ENCODE measurements at regions not wholly inside any gene's neighbourhood (a gene's known extent, or its start where the extent isn't known, plus 50 kb on each side); places are given as distances from the start of the nearest gene placed in this dataset.

DNA sequence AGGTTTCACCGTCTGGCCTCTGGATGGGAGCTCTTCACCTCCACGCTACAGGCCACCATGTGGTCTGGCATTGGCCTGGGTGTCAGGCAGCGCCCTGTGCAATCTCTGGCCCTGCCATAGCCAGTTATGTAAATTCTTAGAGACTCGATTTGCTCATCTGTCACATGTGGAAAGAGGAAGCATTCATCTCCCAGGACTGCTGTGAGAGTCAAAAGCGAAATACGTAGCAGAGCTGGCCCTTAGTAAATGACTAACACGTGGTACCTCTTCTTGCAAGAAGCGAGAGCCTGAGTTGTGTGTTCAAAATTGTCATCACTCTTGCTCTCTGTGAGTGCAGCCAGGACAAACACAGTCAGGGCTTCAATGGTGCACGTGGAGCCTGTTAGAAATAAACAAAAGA, 159.0 kb upstream of the BACE2 start:
- TF ChIP-seq, protein P1, sequence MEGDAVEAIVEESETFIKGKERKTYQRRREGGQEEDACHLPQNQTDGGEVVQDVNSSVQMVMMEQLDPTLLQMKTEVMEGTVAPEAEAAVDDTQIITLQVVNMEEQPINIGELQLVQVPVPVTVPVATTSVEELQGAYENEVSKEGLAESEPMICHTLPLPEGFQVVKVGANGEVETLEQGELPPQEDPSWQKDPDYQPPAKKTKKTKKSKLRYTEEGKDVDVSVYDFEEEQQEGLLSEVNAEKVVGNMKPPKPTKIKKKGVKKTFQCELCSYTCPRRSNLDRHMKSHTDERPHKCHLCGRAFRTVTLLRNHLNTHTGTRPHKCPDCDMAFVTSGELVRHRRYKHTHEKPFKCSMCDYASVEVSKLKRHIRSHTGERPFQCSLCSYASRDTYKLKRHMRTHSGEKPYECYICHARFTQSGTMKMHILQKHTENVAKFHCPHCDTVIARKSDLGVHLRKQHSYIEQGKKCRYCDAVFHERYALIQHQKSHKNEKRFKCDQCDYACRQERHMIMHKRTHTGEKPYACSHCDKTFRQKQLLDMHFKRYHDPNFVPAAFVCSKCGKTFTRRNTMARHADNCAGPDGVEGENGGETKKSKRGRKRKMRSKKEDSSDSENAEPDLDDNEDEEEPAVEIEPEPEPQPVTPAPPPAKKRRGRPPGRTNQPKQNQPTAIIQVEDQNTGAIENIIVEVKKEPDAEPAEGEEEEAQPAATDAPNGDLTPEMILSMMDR (IDR thresholded peaks at IDR 0.05): no peak
- H3K9me3 ChIP-seq: no peaks in the 10 kb centered on the region
- no peaks in the 10 kb centered on the region for H3K36me3 ChIP-seq
- no peak overlapping the region for H3K4me3 ChIP-seq
- intact Hi-C loops (cut with DNase I; ENCODE audit: low total_unique reads): no loop called here
- no peak for DNase-seq
- H3K27me3 ChIP-seq: peaks cover 0 to 16% of the 10 kb centered on the region in 2 donors
- H3K27ac ChIP-seq: no peak overlapping the region
- H3K4me1 ChIP-seq: no peaks in the 10 kb centered on the region

DNA sequence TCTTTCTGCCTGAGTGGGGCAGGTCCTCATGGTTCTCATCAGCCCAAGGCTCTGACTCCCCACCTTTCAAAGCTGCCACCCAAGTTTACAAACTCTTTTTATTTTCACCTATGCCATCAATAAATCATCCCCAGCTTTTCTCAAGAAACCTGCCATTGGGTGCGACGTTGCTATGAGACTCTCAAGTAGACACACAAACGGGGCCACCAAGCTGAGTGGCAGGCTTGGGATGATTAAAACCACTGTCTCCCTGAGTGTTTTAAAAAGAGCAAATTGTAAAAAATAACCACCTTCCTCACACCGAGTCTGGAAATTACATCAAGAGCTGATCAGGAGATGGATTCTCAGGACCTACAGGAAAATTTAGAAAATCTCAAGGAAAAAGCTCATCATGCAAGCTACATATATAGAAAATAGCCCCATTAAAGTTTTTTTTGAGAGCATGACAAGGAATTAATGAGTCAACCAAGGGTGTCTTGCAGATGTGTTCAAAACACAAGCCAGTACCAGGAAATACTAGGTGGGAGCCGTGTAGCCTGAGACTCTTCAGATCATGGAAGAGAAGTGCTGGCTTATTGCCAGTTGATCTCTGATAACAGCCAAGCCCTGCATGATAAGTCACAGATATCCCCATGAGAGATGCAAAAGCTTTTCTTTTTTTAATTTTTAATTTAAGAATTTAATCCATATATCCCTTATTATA, 158.4 kb upstream of the BACE2 start:
- no peak for DNase-seq
- Histone ChIP-seq H3K27ac (no peak overlapping the region), H3K36me3 (no peaks in the 10 kb centered on the region), H3K4me3 (no peak overlapping the region), H3K9me3 (no peaks in the 10 kb centered on the region), H3K4me1 (no peaks in the 10 kb centered on the region), H3K27me3 (peaks cover 0 to 16% of the 10 kb centered on the region in 2 donors)
- intact Hi-C loops (cut with DNase I; ENCODE audit: low total_unique reads): no loop called here
- TF ChIP-seq, protein P1 (IDR thresholded peaks at IDR 0.05): no peak

DNA sequence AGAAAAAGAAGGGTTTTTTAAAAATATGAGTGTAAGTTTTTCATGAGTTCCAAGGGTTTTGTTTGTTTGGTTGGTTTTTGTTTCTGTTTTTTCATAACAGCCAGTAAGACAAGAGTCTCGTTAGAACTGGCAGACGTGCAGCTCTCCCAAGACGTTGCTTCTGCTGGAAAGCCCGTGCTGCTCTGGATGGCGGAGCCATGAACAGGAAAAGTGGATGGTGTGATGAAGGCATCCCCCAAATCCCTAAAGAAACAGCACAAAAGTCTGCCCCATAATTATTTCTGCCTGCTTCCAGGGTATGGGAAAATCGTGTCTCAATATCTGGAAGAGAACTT, 157.9 kb upstream of the BACE2 start:
- Histone ChIP-seq H3K27ac (no peak overlapping the region), H3K4me3 (no peak overlapping the region), H3K27me3 (peaks cover 0 to 16% of the 10 kb centered on the region in 2 donors), H3K36me3 (no peaks in the 10 kb centered on the region), H3K4me1 (no peaks in the 10 kb centered on the region), H3K9me3 (no peaks in the 10 kb centered on the region)
- TF ChIP-seq, protein P1 (IDR thresholded peaks at IDR 0.05): no peak
- intact Hi-C loops (cut with DNase I; ENCODE audit: low total_unique reads): no loop called here
- no peak for DNase-seq

DNA sequence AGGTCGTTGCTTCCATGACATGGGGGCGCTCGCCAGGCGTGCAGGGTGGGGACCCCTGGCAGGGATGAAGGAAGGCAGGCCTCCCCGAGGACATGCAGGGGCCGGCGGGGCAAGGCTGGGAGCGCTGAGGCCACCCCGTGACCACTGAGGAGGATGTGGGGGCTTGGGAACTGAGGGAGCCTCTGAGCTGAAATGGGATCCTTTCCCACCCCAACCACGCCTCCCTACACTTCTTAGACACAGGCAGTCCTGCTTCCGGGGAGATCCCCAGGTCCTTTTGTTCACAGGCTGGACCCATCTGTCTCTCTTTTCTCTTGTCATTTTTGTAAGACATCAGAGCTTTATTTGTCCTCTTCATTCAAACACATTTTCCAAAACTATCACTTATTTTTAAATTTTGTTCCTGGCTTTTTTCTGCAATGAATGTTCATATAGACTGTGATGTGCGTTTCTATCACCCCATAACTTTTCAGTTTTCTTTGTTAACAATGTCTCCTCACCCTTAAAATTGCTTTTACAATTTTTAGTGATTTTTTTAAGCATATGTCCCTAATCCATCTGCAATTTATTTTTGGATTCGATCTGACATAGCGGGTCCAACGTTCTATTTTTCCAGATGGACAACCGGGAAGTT, 156.7 kb upstream of the BACE2 start:
- TF ChIP-seq, protein P1 (IDR thresholded peaks at IDR 0.05): no peak
- intact Hi-C loops (cut with DNase I; ENCODE audit: low total_unique reads): no loop called here
- no peak for DNase-seq

DNA sequence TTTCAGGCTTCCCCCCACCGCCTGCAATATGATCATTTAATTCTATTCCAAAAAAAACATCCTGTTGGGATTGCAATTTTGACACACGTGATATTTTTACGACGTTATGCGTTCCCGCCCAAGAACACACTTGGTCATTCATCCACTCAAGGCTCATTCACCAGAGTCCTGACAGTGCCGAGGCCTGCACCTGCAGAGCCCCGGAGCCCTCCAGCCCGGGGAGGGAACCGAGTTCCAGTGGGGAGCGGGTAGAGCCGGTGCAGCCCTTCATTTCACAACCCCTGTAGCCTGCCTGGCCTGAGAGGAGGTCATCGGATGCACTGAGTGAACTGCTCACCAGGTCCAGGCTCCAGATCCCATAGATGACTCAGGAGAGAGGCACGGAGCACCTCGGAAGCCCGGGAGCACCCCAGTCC, 156.0 kb upstream of the BACE2 start:
- Histone ChIP-seq H3K9me3 (no peaks in the 10 kb centered on the region), H3K27ac (no peak overlapping the region), H3K27me3 (peaks cover 0 to 16% of the 10 kb centered on the region in 2 donors), H3K36me3 (no peaks in the 10 kb centered on the region), H3K4me1 (no peaks in the 10 kb centered on the region), H3K4me3 (no peak overlapping the region)
- intact Hi-C loops (cut with DNase I; ENCODE audit: low total_unique reads): no loop called here
- TF ChIP-seq, protein P1 (IDR thresholded peaks at IDR 0.05): no peak
- no peak for DNase-seq

More for the DNA sequence above, 156.7 kb upstream of the BACE2 start:
- Histone ChIP-seq H3K4me3 (no peak overlapping the region), H3K27me3 (peaks cover 0 to 16% of the 10 kb centered on the region in 2 donors), H3K27ac (no peak overlapping the region), H3K36me3 (no peaks in the 10 kb centered on the region), H3K9me3 (no peaks in the 10 kb centered on the region), H3K4me1 (no peaks in the 10 kb centered on the region)
